Caco-2 (cell line): ENCODE measurements at regions not wholly inside any gene's neighbourhood (a gene's known extent, or its start where the extent isn't known, plus 50 kb on each side); places are given as distances from the start of the nearest gene placed in this dataset.

Source experiments
- BruUV-seq: library from RNA; stranded (reverse); fragments of 400-500 nt; replicated peaks from 2 replicates; lab custom pipeline; 2021; lab: Mats Ljungman, UMichigan
- CTCF ChIA-PET: fragments of 300-600 bp; sonication (Branson Sonifier 250); formaldehyde crosslinking; loops from one replicate; lab custom pipeline; 2022; ENCODE audit warnings: antibody characterized with exemption; lab: Charles Lee
- POLR2A ChIA-PET: fragments of 300-600 bp; sonication (Branson Sonifier 250); formaldehyde crosslinking; loops from one replicate; lab custom pipeline; 2022; ENCODE audit warnings: antibody characterized with exemption; lab: Charles Lee
- DNase-seq, 2 experiments: peaks; one replicate each; pipeline versions ENCODE4 v3.0.0 to v3.0.0-alpha.2; 2020 to 2022
- H3K27me3 ChIP-seq: replicated peaks from 2 replicates; pipeline ENCODE4 v1.6.0; 2011; ENCODE audit warnings: low read length; ENCODE audit not compliant: control insufficient read depth, insufficient read depth
- H3K36me3 ChIP-seq: 2 replicates; pipeline ENCODE4 v1.5.1; 2011; ENCODE audit warnings: low read length; ENCODE audit not compliant: control insufficient read depth, insufficient read depth
- H3K4me1 ChIP-seq: fragments of 250-450 bp; sonication (Bioruptor Pico); 2 replicates; pipeline ENCODE4 v1.5.1; 2020; ENCODE audit warnings: mild to moderate bottlenecking
- H3K4me3 ChIP-seq: 2 replicates; pipeline ENCODE4 v1.5.1; 2011; ENCODE audit warnings: low read depth, mild to moderate bottlenecking, control low read depth, low read length
- H3K9me3 ChIP-seq: fragments of 250-450 bp; sonication (Bioruptor Pico); 2 replicates; pipeline ENCODE4 v1.5.1; 2020; ENCODE audit warnings: mild to moderate bottlenecking, moderate library complexity
- H3K27ac Mint-ChIP-seq: one replicate; pipeline ENCODE4 v1.8.0; 2022; ENCODE audit warnings: mixed read lengths; ENCODE audit not compliant: unreplicated experiment
- H3K27me3 Mint-ChIP-seq: one replicate; pipeline ENCODE4 v1.8.0; 2022; ENCODE audit warnings: mixed read lengths; ENCODE audit not compliant: insufficient read depth, unreplicated experiment
- H3K36me3 Mint-ChIP-seq: one replicate; pipeline ENCODE4 v1.8.0; 2022; ENCODE audit warnings: mild to moderate bottlenecking, mixed read lengths; ENCODE audit not compliant: insufficient read depth, unreplicated experiment
- H3K4me1 Mint-ChIP-seq: one replicate; pipeline ENCODE4 v1.8.0; 2022; ENCODE audit warnings: low read depth, mixed read lengths; ENCODE audit not compliant: unreplicated experiment
- H3K4me3 Mint-ChIP-seq: one replicate; pipeline ENCODE4 v1.8.0; 2022; ENCODE audit warnings: mild to moderate bottlenecking, moderate library complexity, mixed read lengths; ENCODE audit not compliant: unreplicated experiment
- H3K9me3 Mint-ChIP-seq: one replicate; pipeline ENCODE4 v1.8.0; 2022; ENCODE audit warnings: mixed read lengths; ENCODE audit not compliant: unreplicated experiment
- intact Hi-C: fragments of 100-400 bp; cut with micrococcal nuclease; formaldehyde crosslinking; loops from one replicate; pipeline ENCODE4 v1.10.0; 2022; ENCODE audit not compliant: unreplicated experiment
- TF ChIP-seq, protein P1 (sequence below), 2 experiments: fragments of 200-600 bp in 1 of 2; IDR thresholded peaks; 1 replicate in 1 of 2; 2 replicates in 1 of 2; pipeline versions ENCODE4 v1.5.1 to v1.8.0; 2011 to 2022; ENCODE audit warnings: antibody characterized with exemption in 1 of 2, control low read depth in 1 of 2, inconsistent platforms in 1 of 2, low read depth in 1 of 2, low read length in 1 of 2, mild to moderate bottlenecking in 1 of 2, moderate library complexity in 1 of 2; ENCODE audit not compliant: insufficient read depth in 1 of 2, severe bottlenecking in 1 of 2, unreplicated experiment in 1 of 2

DNA sequence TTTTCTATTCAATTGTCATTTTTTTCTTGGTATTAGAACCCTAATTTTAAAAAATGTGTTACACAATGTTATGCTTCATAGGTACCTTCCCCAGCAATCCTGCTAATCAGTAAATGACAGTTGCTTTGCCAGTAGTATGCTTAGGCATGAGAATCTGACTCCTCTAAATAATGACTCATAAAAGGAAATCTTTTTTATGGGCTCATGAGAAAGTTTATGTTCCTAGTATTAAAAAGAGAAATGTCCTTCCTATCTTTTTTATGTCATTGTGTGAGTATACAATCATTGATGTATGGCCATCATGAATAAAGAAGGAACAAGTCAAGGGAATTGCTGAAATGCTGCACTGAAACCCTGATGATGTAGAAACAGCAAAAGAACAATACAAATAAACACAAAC is 1237.7 kb upstream of the PCDH20 start:
- no TSS peak for BruUV-seq
- POLR2A ChIA-PET, result no interaction called here
- H3K27ac Mint-ChIP-seq, result no peak overlapping the region
- no peaks in the 10 kb centered on the region for H3K27me3 Mint-ChIP-seq
- no peak overlapping the region for H3K4me3 Mint-ChIP-seq
- intact Hi-C loops, result no loop called here
- no peak overlapping the region for H3K4me3 ChIP-seq
- CTCF ChIA-PET, result no interaction called here
- H3K9me3 Mint-ChIP-seq, result no peaks in the 10 kb centered on the region
- TF ChIP-seq, protein P1, sequence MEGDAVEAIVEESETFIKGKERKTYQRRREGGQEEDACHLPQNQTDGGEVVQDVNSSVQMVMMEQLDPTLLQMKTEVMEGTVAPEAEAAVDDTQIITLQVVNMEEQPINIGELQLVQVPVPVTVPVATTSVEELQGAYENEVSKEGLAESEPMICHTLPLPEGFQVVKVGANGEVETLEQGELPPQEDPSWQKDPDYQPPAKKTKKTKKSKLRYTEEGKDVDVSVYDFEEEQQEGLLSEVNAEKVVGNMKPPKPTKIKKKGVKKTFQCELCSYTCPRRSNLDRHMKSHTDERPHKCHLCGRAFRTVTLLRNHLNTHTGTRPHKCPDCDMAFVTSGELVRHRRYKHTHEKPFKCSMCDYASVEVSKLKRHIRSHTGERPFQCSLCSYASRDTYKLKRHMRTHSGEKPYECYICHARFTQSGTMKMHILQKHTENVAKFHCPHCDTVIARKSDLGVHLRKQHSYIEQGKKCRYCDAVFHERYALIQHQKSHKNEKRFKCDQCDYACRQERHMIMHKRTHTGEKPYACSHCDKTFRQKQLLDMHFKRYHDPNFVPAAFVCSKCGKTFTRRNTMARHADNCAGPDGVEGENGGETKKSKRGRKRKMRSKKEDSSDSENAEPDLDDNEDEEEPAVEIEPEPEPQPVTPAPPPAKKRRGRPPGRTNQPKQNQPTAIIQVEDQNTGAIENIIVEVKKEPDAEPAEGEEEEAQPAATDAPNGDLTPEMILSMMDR (IDR thresholded peaks at IDR 0.05; ENCODE audit: insufficient read depth in 1 of 2, low read depth in 1 of 2, low read length in 1 of 2, severe bottlenecking in 1 of 2, unreplicated experiment in 1 of 2), result no peak
- no peaks in the 10 kb centered on the region for H3K36me3 Mint-ChIP-seq
- no peaks in the 10 kb centered on the region for H3K4me1 Mint-ChIP-seq
- H3K9me3 ChIP-seq, result no peaks in the 10 kb centered on the region
- no peaks in the 10 kb centered on the region for H3K27me3 ChIP-seq
- DNase-seq, result no peak
- H3K4me1 ChIP-seq, result no peaks in the 10 kb centered on the region
- H3K36me3 ChIP-seq, result no peaks in the 10 kb centered on the region

DNA sequence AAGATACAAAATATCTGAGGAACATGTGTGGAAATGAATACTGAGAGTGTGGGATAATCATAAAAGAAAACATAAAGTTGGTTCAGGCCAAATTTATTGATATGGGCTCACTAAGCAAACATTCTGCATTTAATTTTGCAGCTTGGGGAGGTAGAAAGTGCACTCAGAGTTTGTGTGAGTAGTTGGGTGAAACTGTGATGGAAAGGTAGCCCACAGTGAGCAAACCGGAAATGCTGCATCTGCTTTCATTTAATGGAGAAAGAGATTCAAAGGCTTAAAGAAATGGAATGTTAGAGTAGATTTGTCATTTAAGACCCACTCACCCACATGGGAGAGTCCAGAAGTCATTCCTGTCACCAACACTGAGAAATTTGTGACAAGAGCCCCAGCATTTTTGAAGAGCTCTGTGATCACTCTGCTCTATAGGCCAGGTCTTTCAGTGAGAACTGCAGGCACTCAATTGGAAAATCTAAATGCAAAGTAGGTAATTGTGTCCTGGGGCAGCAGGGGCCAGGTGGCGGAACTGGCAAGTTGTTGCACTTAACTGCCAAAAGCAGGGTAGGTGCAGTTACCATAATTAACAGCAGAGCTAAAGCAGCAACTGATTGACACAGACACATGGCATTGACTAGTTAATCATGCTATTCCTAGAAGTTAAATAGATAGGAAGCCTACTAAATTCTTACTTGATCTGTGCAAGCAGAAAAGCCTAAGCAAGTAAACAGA is 1228.3 kb upstream of the PCDH20 start:
- POLR2A ChIA-PET, result no interaction called here
- Mint-ChIP-seq H3K4me1 (no peaks in the 10 kb centered on the region), H3K9me3 (peaks cover 10% of the 10 kb centered on the region), H3K27ac (no peak overlapping the region), H3K27me3 (no peaks in the 10 kb centered on the region), H3K4me3 (no peak overlapping the region), H3K36me3 (no peaks in the 10 kb centered on the region)
- H3K9me3 ChIP-seq, result no peaks in the 10 kb centered on the region
- H3K36me3 ChIP-seq, result no peaks in the 10 kb centered on the region
- CTCF ChIA-PET, result no interaction called here
- H3K4me1 ChIP-seq, result no peaks in the 10 kb centered on the region
- no TSS peak for BruUV-seq
- H3K27me3 ChIP-seq, result no peaks in the 10 kb centered on the region
- DNase-seq, result no peak
- intact Hi-C loops, result no loop called here
- H3K4me3 ChIP-seq, result no peak overlapping the region
- TF ChIP-seq, protein P1 (IDR thresholded peaks at IDR 0.05; ENCODE audit: insufficient read depth in 1 of 2, low read depth in 1 of 2, low read length in 1 of 2, severe bottlenecking in 1 of 2, unreplicated experiment in 1 of 2), result no peak

DNA sequence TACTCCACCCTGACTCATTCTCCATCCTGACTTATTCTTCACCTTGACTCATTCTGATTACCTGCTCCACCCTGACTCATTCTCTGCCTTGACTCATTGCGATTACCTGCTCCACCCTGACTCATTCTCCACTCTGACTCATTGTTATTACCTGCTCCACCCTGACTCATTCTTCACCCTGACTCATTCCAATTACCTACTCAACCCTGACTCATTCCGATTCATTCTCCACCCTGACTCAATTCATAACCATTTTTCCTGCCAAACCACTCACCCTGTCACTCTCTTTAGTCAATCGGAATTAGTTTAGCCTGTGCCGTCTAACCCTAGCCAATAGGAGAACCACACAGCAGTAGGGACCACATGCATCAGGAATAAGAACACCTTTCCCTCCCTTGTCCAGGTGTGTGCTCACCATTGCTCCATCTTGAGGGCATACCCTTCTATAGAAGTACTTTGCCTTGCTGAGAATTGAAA is 1227.4 kb upstream of the PCDH20 start:
- Histone ChIP-seq H3K36me3 (no peaks in the 10 kb centered on the region), H3K4me3 (no peak overlapping the region), H3K27me3 (no peaks in the 10 kb centered on the region), H3K4me1 (no peaks in the 10 kb centered on the region), H3K9me3 (no peaks in the 10 kb centered on the region)
- no peak for DNase-seq
- CTCF ChIA-PET, result no interaction called here
- Mint-ChIP-seq H3K9me3 (peaks cover 10% of the 10 kb centered on the region), H3K27me3 (no peaks in the 10 kb centered on the region), H3K4me1 (no peaks in the 10 kb centered on the region), H3K4me3 (no peak overlapping the region), H3K27ac (no peak overlapping the region), H3K36me3 (no peaks in the 10 kb centered on the region)
- POLR2A ChIA-PET, result no interaction called here
- no TSS peak for BruUV-seq
- intact Hi-C loops, result no loop called here
- TF ChIP-seq, protein P1 (IDR thresholded peaks at IDR 0.05; ENCODE audit: insufficient read depth in 1 of 2, low read depth in 1 of 2, low read length in 1 of 2, severe bottlenecking in 1 of 2, unreplicated experiment in 1 of 2), result no peak
